Neutrophil (primary cell): ENCODE measurements at regions not wholly inside any gene's neighbourhood (a gene's known extent, or its start where the extent isn't known, plus 50 kb on each side); places are given as distances from the start of the nearest gene placed in this dataset.

Experiments used
- H3K27ac ChIP-seq: fragments of 200-600 bp; sonication (generic); 2 replicates; pipeline ENCODE4 v1.5.1; 2016; ENCODE audit warnings: mild to moderate bottlenecking, moderate library complexity
- H3K27me3 ChIP-seq: fragments of 200-600 bp; sonication (generic); 2 replicates; pipeline ENCODE4 v1.6.0; 2016; ENCODE audit warnings: mild to moderate bottlenecking
- H3K36me3 ChIP-seq: fragments of 200-600 bp; sonication (generic); 2 replicates; pipeline ENCODE4 v1.5.1; 2017
- H3K4me1 ChIP-seq, 2 experiments: fragments of 200-600 bp in 1 of 2; sonication (generic) in 1 of 2; 1 replicate in 1 of 2; 2 replicates in 1 of 2; pipeline versions ENCODE4 v1.5.1 to v1.6.1; 2013 to 2016; ENCODE audit warnings: low read depth in 1 of 2, low read length in 1 of 2, mild to moderate bottlenecking in 1 of 2, moderate library complexity in 1 of 2; ENCODE audit not compliant: control insufficient read depth in 1 of 2, insufficient read depth in 1 of 2
- H3K4me3 ChIP-seq, 2 experiments: fragments of 200-600 bp in 1 of 2; sonication (generic) in 1 of 2; 1 replicate in 1 of 2; 2 replicates in 1 of 2; pipeline ENCODE4 v1.5.1; 2013 to 2016; ENCODE audit warnings: low read depth in 1 of 2, low read length in 1 of 2, mild to moderate bottlenecking in 1 of 2, moderate library complexity in 1 of 2
- H3K9me3 ChIP-seq: fragments of 200-600 bp; sonication (generic); 2 replicates; pipeline ENCODE4 v1.5.1; 2016
- CTCF ChIP-seq: fragments of 200-600 bp; sonication (generic); IDR thresholded peaks from 2 replicates; pipeline ENCODE4 v1.5.1; 2016; ENCODE audit warnings: antibody characterized with exemption

- Histone ChIP-seq H3K9me3 (no peaks in the 10 kb centered on the region), H3K36me3 (no peaks in the 10 kb centered on the region), H3K4me3 (no peak overlapping the region), H3K27me3 (peaks cover 26% of the 10 kb centered on the region), H3K4me1 (no peaks in the 10 kb centered on the region), H3K27ac (no peak overlapping the region)
- no peak for TF ChIP-seq CTCF
Measured at GRCh38 chr4:3855646-3856045, 89.5 kb downstream of the ADRA2C start.

- TF ChIP-seq CTCF, result no peak
- H3K27me3 ChIP-seq, result peaks cover 27% of the 10 kb centered on the region
- no peaks in the 10 kb centered on the region for H3K36me3 ChIP-seq
- H3K4me1 ChIP-seq, result no peaks in the 10 kb centered on the region
- H3K4me3 ChIP-seq, result no peak overlapping the region
- no peaks in the 10 kb centered on the region for H3K9me3 ChIP-seq
- no peak overlapping the region for H3K27ac ChIP-seq
Measured at GRCh38 chr4:3856604-3857204, 90.5 kb downstream of the ADRA2C start.

GRCh38 chr4:3857269-3857926 lies 91.2 kb downstream of the ADRA2C start:
- Histone ChIP-seq H3K4me1 (no peaks in the 10 kb centered on the region), H3K4me3 (no peak overlapping the region), H3K9me3 (no peaks in the 10 kb centered on the region), H3K27me3 (peaks cover 34% of the 10 kb centered on the region), H3K27ac (no peak overlapping the region), H3K36me3 (no peaks in the 10 kb centered on the region)
- no peak for TF ChIP-seq CTCF

- Histone ChIP-seq H3K27ac (no peak overlapping the region), H3K9me3 (no peaks in the 10 kb centered on the region), H3K4me3 (no peak overlapping the region), H3K27me3 (peaks cover 38% of the 10 kb centered on the region), H3K36me3 (no peaks in the 10 kb centered on the region), H3K4me1 (no peaks in the 10 kb centered on the region)
- no peak for TF ChIP-seq CTCF
Measured at GRCh38 chr4:3858046-3858730, 92.0 kb downstream of the ADRA2C start.

- H3K36me3 ChIP-seq, result no peaks in the 10 kb centered on the region
- no peak overlapping the region for H3K27ac ChIP-seq
- peaks cover 34% of the 10 kb centered on the region for H3K27me3 ChIP-seq
- no peaks in the 10 kb centered on the region for H3K9me3 ChIP-seq
- H3K4me1 ChIP-seq, result no peaks in the 10 kb centered on the region
- H3K4me3 ChIP-seq, result no peak overlapping the region
- no peak for TF ChIP-seq CTCF
Measured at GRCh38 chr4:3858765-3859388, 92.7 kb downstream of the ADRA2C start.
